ENCODE measurements at regions not wholly inside any gene's neighbourhood (a gene's known extent, or its start where the extent isn't known, plus 50 kb on each side); places are given as distances from the start of the nearest gene placed in this dataset.

DNA sequence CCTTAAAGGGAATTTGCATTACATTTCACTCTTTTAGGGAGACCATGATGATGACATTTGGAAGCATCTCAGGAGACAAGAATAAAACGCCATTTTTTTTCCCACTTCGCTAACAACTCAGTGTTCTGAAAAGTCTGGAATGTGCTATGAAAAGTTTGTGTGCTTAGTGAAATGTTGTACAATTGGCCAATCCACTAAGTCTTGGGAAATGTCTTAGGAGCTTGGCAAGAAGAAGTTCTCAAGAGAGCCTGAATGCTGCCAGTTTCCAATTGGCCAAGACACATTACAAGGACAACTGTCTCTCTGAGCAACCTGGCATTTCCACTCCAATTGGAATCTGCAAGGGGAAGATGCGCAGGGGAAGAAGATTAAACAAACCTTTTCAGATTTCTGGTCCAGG is 401.8 kb downstream of the RWDD3 start (continued):
- no peak for TF ChIP-seq TBX3 (IDR thresholded peaks at IDR 0.05; ENCODE audit: borderline replicate concordance)
- TF ChIP-seq SALL2 (CRISPR knock-in tag; IDR thresholded peaks at IDR 0.05): no peak
- TF ChIP-seq ZFP36L2 (CRISPR knock-in tag; IDR thresholded peaks at IDR 0.05): no peak
- no peak for TF ChIP-seq ZNF724P (CRISPR knock-in tag; IDR thresholded peaks at IDR 0.05; ENCODE audit: borderline replicate concordance)
- TF ChIP-seq, protein P1, sequence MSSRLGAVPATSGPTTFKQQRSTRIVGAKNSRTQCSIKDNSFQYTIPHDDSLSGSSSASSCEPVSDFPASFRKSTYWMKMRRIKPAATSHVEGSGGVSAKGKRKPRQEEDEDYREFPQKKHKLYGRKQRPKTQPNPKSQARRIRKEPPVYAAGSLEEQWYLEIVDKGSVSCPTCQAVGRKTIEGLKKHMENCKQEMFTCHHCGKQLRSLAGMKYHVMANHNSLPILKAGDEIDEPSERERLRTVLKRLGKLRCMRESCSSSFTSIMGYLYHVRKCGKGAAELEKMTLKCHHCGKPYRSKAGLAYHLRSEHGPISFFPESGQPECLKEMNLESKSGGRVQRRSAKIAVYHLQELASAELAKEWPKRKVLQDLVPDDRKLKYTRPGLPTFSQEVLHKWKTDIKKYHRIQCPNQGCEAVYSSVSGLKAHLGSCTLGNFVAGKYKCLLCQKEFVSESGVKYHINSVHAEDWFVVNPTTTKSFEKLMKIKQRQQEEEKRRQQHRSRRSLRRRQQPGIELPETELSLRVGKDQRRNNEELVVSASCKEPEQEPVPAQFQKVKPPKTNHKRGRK (CRISPR knock-in tag; IDR thresholded peaks at IDR 0.05): no peak
- TF ChIP-seq, protein P2, sequence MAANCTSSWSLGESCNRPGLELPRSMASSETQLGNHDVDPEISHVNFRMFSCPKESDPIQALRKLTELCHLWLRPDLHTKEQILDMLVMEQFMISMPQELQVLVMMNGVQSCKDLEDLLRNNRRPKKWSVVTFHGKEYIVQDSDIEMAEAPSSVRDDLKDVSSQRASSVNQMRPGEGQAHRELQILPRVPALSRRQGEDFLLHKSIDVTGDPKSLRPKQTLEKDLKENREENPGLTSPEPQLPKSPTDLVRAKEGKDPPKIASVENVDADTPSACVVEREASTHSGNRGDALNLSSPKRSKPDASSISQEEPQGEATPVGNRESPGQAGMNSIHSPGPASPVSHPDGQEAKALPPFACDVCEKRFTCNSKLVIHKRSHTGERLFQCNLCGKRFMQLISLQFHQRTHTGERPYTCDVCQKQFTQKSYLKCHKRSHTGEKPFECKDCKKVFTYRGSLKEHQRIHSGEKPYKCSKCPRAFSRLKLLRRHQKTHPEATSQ (CRISPR knock-in tag; IDR thresholded peaks at IDR 0.05; ENCODE audit: borderline replicate concordance): no peak
- TF ChIP-seq, protein P3, sequence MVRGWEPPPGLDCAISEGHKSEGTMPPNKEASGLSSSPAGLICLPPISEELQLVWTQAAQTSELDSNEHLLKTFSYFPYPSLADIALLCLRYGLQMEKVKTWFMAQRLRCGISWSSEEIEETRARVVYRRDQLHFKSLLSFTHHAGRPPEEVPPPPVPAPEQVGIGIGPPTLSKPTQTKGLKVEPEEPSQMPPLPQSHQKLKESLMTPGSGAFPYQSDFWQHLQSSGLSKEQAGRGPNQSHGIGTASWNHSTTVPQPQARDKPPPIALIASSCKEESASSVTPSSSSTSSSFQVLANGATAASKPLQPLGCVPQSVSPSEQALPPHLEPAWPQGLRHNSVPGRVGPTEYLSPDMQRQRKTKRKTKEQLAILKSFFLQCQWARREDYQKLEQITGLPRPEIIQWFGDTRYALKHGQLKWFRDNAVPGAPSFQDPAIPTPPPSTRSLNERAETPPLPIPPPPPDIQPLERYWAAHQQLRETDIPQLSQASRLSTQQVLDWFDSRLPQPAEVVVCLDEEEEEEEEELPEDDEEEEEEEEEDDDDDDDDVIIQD (CRISPR knock-in tag; IDR thresholded peaks at IDR 0.05; ENCODE audit: low read depth): no peak

DNA sequence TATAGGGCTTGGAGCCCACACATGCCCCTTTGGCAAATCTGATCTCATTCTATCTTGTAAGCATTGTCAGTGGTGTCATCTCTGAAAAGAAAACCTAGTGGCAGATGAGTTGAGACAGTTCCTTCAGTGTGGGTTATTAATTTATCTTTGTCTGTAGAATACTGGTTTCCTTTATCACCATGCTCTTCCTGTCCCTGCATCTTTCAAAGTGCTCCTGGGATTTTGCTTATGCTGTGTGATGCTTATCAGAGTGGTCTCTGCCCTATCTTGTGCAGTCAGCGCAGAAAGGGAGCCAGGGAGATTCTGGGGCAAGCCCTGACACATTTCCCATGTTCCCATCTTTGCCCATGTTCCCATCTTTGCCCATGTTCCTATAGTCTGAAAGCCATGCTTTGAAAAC is 402.9 kb downstream of the RWDD3 start:
- no peak for FAIRE-seq
- WGBS (ENCODE audit: low lambda C conversion rate): 0% methylated on average over 1 of the region's 1 CpG
- H2AFZ ChIP-seq (ENCODE audit: low read length): no peak overlapping the region
- POLR2A ChIA-PET: no interaction called here
- H3K4me1 ChIP-seq (ENCODE audit: insufficient read depth, low read length): peaks cover 12% of the 10 kb centered on the region
- H3K36me3 ChIP-seq (replicated peaks in 1 of 2; ENCODE audit: control insufficient read depth in 1 of 2, insufficient read depth in 2 of 2, low read length in 2 of 2): no peaks in the 10 kb centered on the region
- CTCF ChIA-PET (ENCODE audit: low intra/inter-chr PET ratio, low total read pairs): no interaction called here
- no TSS peak for BruUV-seq (replicated peaks)
- intact Hi-C loops (cut with micrococcal nuclease; ENCODE audit: unreplicated experiment) (no loop called here), in situ Hi-C loops (cut with HindIII; ENCODE audit: extremely low pct_ligation_motif_present, low pct_unique_long_range_greater_than_20kb) (no loop called here)
- no peaks in the 10 kb centered on the region for H4K20me1 ChIP-seq (ENCODE audit: insufficient read depth, low read length)
- no peaks in the 10 kb centered on the region for H3K79me2 ChIP-seq (ENCODE audit: insufficient read depth, low read length)
- DNase-seq (ENCODE audit: low spot score): no peak
- H3K27ac ChIP-seq (ENCODE audit: extremely low read length, insufficient read depth, low read length): no peak overlapping the region
- TF ChIP-seq, protein P4, sequence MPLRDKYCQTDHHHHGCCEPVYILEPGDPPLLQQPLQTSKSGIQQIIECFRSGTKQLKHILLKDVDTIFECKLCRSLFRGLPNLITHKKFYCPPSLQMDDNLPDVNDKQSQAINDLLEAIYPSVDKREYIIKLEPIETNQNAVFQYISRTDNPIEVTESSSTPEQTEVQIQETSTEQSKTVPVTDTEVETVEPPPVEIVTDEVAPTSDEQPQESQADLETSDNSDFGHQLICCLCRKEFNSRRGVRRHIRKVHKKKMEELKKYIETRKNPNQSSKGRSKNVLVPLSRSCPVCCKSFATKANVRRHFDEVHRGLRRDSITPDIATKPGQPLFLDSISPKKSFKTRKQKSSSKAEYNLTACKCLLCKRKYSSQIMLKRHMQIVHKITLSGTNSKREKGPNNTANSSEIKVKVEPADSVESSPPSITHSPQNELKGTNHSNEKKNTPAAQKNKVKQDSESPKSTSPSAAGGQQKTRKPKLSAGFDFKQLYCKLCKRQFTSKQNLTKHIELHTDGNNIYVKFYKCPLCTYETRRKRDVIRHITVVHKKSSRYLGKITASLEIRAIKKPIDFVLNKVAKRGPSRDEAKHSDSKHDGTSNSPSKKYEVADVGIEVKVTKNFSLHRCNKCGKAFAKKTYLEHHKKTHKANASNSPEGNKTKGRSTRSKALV (CRISPR knock-in tag; IDR thresholded peaks at IDR 0.05): no peak
- TF ChIP-seq ZNF790 (CRISPR knock-in tag; IDR thresholded peaks at IDR 0.05; ENCODE audit: borderline replicate concordance): no peak
- H3K9ac ChIP-seq (ENCODE audit: insufficient read depth, low read depth, low read length): no peak overlapping the region
- H3K27me3 ChIP-seq (ENCODE audit: control insufficient read depth in 1 of 2, insufficient read depth in 2 of 2, low read length in 2 of 2): no peaks in the 10 kb centered on the region
- H3K9me3 ChIP-seq (ENCODE audit: low read length): no peaks in the 10 kb centered on the region
- no peak overlapping the region for H3K4me3 ChIP-seq (replicated peaks in 1 of 3; ENCODE audit: insufficient read depth in 1 of 3, low read depth in 2 of 3, low read length in 3 of 3)
- no peak overlapping the region for H3K4me2 ChIP-seq (ENCODE audit: low read depth, low read length)
- ATAC-seq: no peak
